K562 (cell line): ENCODE measurements at regions not wholly inside any gene's neighbourhood (a gene's known extent, or its start where the extent isn't known, plus 50 kb on each side); places are given as distances from the start of the nearest gene placed in this dataset.

Experiments
- CEBPG ChIP-seq, 3 experiments: fragments of 200-800 bp in 1 of 3; sonication (Bioruptor generic) in 1 of 3; sonication (generic) in 1 of 3; formaldehyde crosslinking in 1 of 3; IDR thresholded peaks in 2 of 3; conservative IDR thresholded peaks in 1 of 3; 2 replicates each; pipeline versions ENCODE4 v1.6.1 to v1.8.0; 2016 to 2022; ENCODE audit warnings: missing compliant biosample characterization in 2 of 3, missing genetic modification characterization in 2 of 3, mild to moderate bottlenecking in 1 of 3, missing genetic modification reagents in 1 of 3
- SMAD1 ChIP-seq: fragments of 150-350 bp; IDR thresholded peaks from 2 replicates; pipeline ENCODE4 v1.6.1; 2014; ENCODE audit warnings: low read length, low read depth; ENCODE audit not compliant: partially characterized antibody
- TBL1XR1 ChIP-seq, 2 experiments: IDR thresholded peaks; 2 replicates each; pipeline ENCODE4 v1.6.1; 2012; ENCODE audit warnings: improper control_type of control experiment in 2 of 2, low read length in 2 of 2, mild to moderate bottlenecking in 1 of 2
- ZNF165 ChIP-seq: fragments of 250-450 bp; sonication (Bioruptor Pico); IDR thresholded peaks from 2 replicates; pipeline ENCODE4 v1.4.0; 2020; ENCODE audit warnings: borderline replicate concordance
- ZNF184 ChIP-seq: sonication (generic); formaldehyde crosslinking; IDR thresholded peaks from 2 replicates; pipeline ENCODE4 v1.5.0; 2020; ENCODE audit warnings: missing genetic modification reagents
- TF ChIP-seq, protein P1 (sequence below): fragments of 450-650 bp; IDR thresholded peaks from 2 replicates; pipeline ENCODE4 v1.6.1; 2016; ENCODE audit warnings: mild to moderate bottlenecking, moderate library complexity
- TF ChIP-seq, protein P2 (sequence below): fragments of 450-650 bp; IDR thresholded peaks from 2 replicates; pipeline ENCODE4 v1.6.1; 2017; ENCODE audit warnings: antibody characterized with exemption, mild to moderate bottlenecking

DNA sequence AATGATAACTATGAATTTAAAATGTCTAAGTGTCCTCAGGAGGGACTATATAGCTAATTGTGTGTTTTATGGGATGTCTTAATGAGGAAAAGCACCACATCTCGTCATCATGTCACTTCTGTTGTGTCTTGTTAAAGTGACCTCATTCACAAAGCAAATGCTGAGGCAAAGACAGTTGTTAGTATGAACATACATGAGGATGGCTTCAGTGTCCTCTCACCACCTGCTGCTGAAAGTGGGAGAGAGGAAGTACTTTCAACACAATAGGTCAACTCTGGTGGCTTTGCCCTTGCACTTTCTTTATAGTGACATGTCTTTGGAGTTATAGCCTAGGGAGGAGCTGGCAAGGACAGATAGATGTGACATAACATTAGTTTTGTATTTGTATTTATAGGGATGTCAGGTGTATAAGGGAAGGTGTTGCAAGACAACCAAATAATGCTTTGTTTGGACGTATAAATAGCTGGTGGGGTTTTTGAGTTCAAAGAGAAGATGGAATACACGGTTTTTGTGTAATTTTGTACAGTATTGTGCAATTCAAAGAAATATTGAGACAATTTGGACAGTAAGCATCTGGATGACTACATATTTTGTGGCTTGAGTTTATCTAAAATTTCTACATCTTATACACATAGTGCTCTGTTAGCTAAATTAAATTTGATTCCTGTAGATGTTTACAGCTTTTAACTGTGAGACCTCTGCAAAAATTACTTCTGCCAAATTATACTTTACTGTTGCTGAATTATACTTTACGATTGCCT, 131.7 kb upstream of the ATP2B1 start (continued):
- no peak for TF ChIP-seq CEBPG (CRISPR knock-in tag; IDR thresholded peaks at IDR 0.05)
- peak; percentile 30 to 71; a peak in 3 of 4 replicates for TF ChIP-seq CEBPG (tag; conservative IDR thresholded peaks at IDR 0.05 in 1 of 2, IDR thresholded peaks at IDR 0.05 in 1 of 2)
- TF ChIP-seq TBL1XR1 (IDR thresholded peaks at IDR 0.05; ENCODE audit: low read length in 2 of 2), result no peak
- TF ChIP-seq, protein P1, sequence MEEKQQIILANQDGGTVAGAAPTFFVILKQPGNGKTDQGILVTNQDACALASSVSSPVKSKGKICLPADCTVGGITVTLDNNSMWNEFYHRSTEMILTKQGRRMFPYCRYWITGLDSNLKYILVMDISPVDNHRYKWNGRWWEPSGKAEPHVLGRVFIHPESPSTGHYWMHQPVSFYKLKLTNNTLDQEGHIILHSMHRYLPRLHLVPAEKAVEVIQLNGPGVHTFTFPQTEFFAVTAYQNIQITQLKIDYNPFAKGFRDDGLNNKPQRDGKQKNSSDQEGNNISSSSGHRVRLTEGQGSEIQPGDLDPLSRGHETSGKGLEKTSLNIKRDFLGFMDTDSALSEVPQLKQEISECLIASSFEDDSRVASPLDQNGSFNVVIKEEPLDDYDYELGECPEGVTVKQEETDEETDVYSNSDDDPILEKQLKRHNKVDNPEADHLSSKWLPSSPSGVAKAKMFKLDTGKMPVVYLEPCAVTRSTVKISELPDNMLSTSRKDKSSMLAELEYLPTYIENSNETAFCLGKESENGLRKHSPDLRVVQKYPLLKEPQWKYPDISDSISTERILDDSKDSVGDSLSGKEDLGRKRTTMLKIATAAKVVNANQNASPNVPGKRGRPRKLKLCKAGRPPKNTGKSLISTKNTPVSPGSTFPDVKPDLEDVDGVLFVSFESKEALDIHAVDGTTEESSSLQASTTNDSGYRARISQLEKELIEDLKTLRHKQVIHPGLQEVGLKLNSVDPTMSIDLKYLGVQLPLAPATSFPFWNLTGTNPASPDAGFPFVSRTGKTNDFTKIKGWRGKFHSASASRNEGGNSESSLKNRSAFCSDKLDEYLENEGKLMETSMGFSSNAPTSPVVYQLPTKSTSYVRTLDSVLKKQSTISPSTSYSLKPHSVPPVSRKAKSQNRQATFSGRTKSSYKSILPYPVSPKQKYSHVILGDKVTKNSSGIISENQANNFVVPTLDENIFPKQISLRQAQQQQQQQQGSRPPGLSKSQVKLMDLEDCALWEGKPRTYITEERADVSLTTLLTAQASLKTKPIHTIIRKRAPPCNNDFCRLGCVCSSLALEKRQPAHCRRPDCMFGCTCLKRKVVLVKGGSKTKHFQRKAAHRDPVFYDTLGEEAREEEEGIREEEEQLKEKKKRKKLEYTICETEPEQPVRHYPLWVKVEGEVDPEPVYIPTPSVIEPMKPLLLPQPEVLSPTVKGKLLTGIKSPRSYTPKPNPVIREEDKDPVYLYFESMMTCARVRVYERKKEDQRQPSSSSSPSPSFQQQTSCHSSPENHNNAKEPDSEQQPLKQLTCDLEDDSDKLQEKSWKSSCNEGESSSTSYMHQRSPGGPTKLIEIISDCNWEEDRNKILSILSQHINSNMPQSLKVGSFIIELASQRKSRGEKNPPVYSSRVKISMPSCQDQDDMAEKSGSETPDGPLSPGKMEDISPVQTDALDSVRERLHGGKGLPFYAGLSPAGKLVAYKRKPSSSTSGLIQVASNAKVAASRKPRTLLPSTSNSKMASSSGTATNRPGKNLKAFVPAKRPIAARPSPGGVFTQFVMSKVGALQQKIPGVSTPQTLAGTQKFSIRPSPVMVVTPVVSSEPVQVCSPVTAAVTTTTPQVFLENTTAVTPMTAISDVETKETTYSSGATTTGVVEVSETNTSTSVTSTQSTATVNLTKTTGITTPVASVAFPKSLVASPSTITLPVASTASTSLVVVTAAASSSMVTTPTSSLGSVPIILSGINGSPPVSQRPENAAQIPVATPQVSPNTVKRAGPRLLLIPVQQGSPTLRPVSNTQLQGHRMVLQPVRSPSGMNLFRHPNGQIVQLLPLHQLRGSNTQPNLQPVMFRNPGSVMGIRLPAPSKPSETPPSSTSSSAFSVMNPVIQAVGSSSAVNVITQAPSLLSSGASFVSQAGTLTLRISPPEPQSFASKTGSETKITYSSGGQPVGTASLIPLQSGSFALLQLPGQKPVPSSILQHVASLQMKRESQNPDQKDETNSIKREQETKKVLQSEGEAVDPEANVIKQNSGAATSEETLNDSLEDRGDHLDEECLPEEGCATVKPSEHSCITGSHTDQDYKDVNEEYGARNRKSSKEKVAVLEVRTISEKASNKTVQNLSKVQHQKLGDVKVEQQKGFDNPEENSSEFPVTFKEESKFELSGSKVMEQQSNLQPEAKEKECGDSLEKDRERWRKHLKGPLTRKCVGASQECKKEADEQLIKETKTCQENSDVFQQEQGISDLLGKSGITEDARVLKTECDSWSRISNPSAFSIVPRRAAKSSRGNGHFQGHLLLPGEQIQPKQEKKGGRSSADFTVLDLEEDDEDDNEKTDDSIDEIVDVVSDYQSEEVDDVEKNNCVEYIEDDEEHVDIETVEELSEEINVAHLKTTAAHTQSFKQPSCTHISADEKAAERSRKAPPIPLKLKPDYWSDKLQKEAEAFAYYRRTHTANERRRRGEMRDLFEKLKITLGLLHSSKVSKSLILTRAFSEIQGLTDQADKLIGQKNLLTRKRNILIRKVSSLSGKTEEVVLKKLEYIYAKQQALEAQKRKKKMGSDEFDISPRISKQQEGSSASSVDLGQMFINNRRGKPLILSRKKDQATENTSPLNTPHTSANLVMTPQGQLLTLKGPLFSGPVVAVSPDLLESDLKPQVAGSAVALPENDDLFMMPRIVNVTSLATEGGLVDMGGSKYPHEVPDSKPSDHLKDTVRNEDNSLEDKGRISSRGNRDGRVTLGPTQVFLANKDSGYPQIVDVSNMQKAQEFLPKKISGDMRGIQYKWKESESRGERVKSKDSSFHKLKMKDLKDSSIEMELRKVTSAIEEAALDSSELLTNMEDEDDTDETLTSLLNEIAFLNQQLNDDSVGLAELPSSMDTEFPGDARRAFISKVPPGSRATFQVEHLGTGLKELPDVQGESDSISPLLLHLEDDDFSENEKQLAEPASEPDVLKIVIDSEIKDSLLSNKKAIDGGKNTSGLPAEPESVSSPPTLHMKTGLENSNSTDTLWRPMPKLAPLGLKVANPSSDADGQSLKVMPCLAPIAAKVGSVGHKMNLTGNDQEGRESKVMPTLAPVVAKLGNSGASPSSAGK, result no peak
- TF ChIP-seq ZNF184 (CRISPR knock-in tag), result no peak
- TF ChIP-seq ZNF165 (CRISPR knock-in tag), result no peak
- TF ChIP-seq, protein P2, sequence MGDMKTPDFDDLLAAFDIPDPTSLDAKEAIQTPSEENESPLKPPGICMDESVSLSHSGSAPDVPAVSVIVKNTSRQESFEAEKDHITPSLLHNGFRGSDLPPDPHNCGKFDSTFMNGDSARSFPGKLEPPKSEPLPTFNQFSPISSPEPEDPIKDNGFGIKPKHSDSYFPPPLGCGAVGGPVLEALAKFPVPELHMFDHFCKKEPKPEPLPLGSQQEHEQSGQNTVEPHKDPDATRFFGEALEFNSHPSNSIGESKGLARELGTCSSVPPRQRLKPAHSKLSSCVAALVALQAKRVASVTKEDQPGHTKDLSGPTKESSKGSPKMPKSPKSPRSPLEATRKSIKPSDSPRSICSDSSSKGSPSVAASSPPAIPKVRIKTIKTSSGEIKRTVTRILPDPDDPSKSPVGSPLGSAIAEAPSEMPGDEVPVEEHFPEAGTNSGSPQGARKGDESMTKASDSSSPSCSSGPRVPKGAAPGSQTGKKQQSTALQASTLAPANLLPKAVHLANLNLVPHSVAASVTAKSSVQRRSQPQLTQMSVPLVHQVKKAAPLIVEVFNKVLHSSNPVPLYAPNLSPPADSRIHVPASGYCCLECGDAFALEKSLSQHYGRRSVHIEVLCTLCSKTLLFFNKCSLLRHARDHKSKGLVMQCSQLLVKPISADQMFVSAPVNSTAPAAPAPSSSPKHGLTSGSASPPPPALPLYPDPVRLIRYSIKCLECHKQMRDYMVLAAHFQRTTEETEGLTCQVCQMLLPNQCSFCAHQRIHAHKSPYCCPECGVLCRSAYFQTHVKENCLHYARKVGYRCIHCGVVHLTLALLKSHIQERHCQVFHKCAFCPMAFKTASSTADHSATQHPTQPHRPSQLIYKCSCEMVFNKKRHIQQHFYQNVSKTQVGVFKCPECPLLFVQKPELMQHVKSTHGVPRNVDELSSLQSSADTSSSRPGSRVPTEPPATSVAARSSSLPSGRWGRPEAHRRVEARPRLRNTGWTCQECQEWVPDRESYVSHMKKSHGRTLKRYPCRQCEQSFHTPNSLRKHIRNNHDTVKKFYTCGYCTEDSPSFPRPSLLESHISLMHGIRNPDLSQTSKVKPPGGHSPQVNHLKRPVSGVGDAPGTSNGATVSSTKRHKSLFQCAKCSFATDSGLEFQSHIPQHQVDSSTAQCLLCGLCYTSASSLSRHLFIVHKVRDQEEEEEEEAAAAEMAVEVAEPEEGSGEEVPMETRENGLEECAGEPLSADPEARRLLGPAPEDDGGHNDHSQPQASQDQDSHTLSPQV, result no peak
- TF ChIP-seq SMAD1, result no peak
